ENCODE measurements at regions not wholly inside any gene's neighbourhood (a gene's known extent, or its start where the extent isn't known, plus 50 kb on each side); places are given as distances from the start of the nearest gene placed in this dataset.

- Histone ChIP-seq H2AK5ac (ENCODE audit: low read depth, low read length) (no peak overlapping the region), H3K36me3 (ENCODE audit: control insufficient read depth, insufficient read depth, low read length) (no peaks in the 10 kb centered on the region), H3K4me3 (ENCODE audit: insufficient read depth, low read depth, low read length) (no peak overlapping the region), H3K9ac (ENCODE audit: low read depth, low read length) (no peak overlapping the region), H3K14ac (replicated peaks; ENCODE audit: low read depth, low read length) (no peak overlapping the region), H2AFZ (replicated peaks; ENCODE audit: low read length, poor library complexity) (no peak overlapping the region), H2BK120ac (ENCODE audit: low read depth, low read length) (no peak overlapping the region), H3K9me3 (ENCODE audit: control insufficient read depth, insufficient read depth, low read length) (peaks cover 3% of the 10 kb centered on the region; the same call in 1 of the 2 replicates), H3K79me1 (ENCODE audit: low read depth in 1 of 2, low read length in 2 of 2) (no peaks in the 10 kb centered on the region), H2AK9ac (replicated peaks; ENCODE audit: low read depth, low read length, poor library complexity) (no peak overlapping the region), H3K23ac (ENCODE audit: low read depth, low read length) (no peak overlapping the region), H3K56ac (ENCODE audit: extremely low read depth, insufficient read depth, low read length) (no peak overlapping the region), H3K18ac (ENCODE audit: low read depth, low read length) (no peak overlapping the region), H3K27me3 (ENCODE audit: control insufficient read depth, insufficient read depth, low read length) (no peaks in the 10 kb centered on the region), H2BK20ac (ENCODE audit: low read depth, low read length) (no peak overlapping the region), H3K4me1 (ENCODE audit: control insufficient read depth, insufficient read depth, low read length) (no peaks in the 10 kb centered on the region), H2BK15ac (ENCODE audit: low read depth, low read length) (no peak overlapping the region), H4K8ac (ENCODE audit: low read depth in 2 of 2, low read length in 2 of 2) (no peak overlapping the region), H4K91ac (ENCODE audit: insufficient read depth, low read depth, low read length) (no peak overlapping the region), H3K4ac (ENCODE audit: low read depth, low read length) (no peak overlapping the region), H3K4me2 (ENCODE audit: low read depth, low read length) (no peak overlapping the region), H4K5ac (ENCODE audit: low read depth, low read length) (no peak overlapping the region), H2BK5ac (ENCODE audit: low read depth, low read length, poor library complexity, severe bottlenecking) (no peak overlapping the region), H4K20me1 (ENCODE audit: insufficient read depth, low read length) (no peaks in the 10 kb centered on the region), H3K27ac (ENCODE audit: insufficient read depth, low read length) (no peak overlapping the region), H3K9me1 (ENCODE audit: insufficient read depth, low read length) (no peaks in the 10 kb centered on the region)
- no TSS peak for BruUV-seq (replicated peaks)
- intact Hi-C loops (cut with micrococcal nuclease) (no loop called here), in situ Hi-C loops (cut with MboI; ENCODE audit: low sequenced_read_pairs) (no loop called here), dilution Hi-C loops (cut with HindIII; ENCODE audit: low sequenced_read_pairs, unreplicated experiment) (no loop called here)
- ChIA-PET CTCF (no interaction called here), POLR2A (ENCODE audit: unreplicated experiment) (no interaction called here)
- no CpG with 5 or more reads among the region's 3 CpGs for WGBS, 2 experiments (ENCODE audit: extremely low coverage in 2 of 2, insufficient read length in 1 of 2)
- no peak for ATAC-seq (ENCODE audit: low read depth)
- no peak for TF ChIP-seq NFE2L2 (IDR thresholded peaks at IDR 0.05; ENCODE audit: low read depth, low read length)
- no peak for TF ChIP-seq USF2 (IDR thresholded peaks at IDR 0.05; ENCODE audit: low read depth, low read length)
- TF ChIP-seq CHD1 (IDR thresholded peaks at IDR 0.05; ENCODE audit: low read depth, low read length): no peak
- TF ChIP-seq CEBPB (IDR thresholded peaks at IDR 0.05; ENCODE audit: low read depth, low read length): no peak
- no peak for DNase-seq
Measured at GRCh38 chrX:10859353-10859752, 239.0 kb upstream of the MID1 start.
